Panc1 (cell line): ENCODE measurements at regions not wholly inside any gene's neighbourhood (a gene's known extent, or its start where the extent isn't known, plus 50 kb on each side); places are given as distances from the start of the nearest gene placed in this dataset.

Experiments used
- CTCF ChIP-seq: fragments of 450-650 bp; IDR thresholded peaks from 2 replicates; pipeline ENCODE4 v1.5.1; 2017; ENCODE audit warnings: mild to moderate bottlenecking
- POLR2AphosphoS5 ChIP-seq: IDR thresholded peaks from 2 replicates; pipeline ENCODE4 v1.6.1; 2012; ENCODE audit warnings: mild to moderate bottlenecking, low read depth, low read length, moderate library complexity
- REST ChIP-seq, 2 experiments: IDR thresholded peaks; 2 replicates each; pipeline ENCODE4 v1.6.1; 2011 to 2012; ENCODE audit warnings: low read depth in 2 of 2, control low read depth in 1 of 2, low read length in 1 of 2, mild to moderate bottlenecking in 1 of 2, moderate library complexity in 1 of 2; ENCODE audit not compliant: insufficient read depth in 1 of 2
- TCF7L2 ChIP-seq: IDR thresholded peaks from 2 replicates; pipeline ENCODE4 v1.6.1; 2011; ENCODE audit warnings: mild to moderate bottlenecking, low read depth, low read length, inconsistent platforms

- no peak for TF ChIP-seq CTCF
- no peak for TF ChIP-seq REST (IDR thresholded peaks at IDR 0.05; ENCODE audit: insufficient read depth in 1 of 2, low read depth in 2 of 2, low read length in 1 of 2)
- no peak for TF ChIP-seq POLR2AphosphoS5
- no peak for TF ChIP-seq TCF7L2
Observed at GRCh38 chr1:185500001-185500626, 183.1 kb upstream of the IVNS1ABP start.
